ENCODE measurements at regions not wholly inside any gene's neighbourhood (a gene's known extent, or its start where the extent isn't known, plus 50 kb on each side); places are given as distances from the start of the nearest gene placed in this dataset.

- Histone ChIP-seq H3K27me3 (no peaks in the 10 kb centered on the region), H3K4me3 (no peak overlapping the region), H3K36me3 (peaks cover 25% of the 10 kb centered on the region), H3K9me3 (no peaks in the 10 kb centered on the region), H3K4me1 (peaks cover 9% of the 10 kb centered on the region), H3K27ac (no peak overlapping the region)
- no peak for DNase-seq (ENCODE audit: low spot score in 2 of 2)
- TF ChIP-seq CTCF (IDR thresholded peaks at IDR 0.05) (no peak), EP300 (IDR thresholded peaks at IDR 0.05) (no peak), POLR2AphosphoS5 (IDR thresholded peaks at IDR 0.05) (no peak), POLR2A (IDR thresholded peaks at IDR 0.05) (no peak)
- WGBS = 91% methylated on average over 4 of the region's 4 CpGs
These were observed 53.3 kb upstream of the KCTD7 start for GRCh38 chr7:66575398-66575797.

GRCh38 chr7:66576646-66577045, 52.0 kb upstream of the KCTD7 start:
- 80% methylated on average over 7 of the region's 7 CpGs for WGBS
- no peak for TF ChIP-seq POLR2A (IDR thresholded peaks at IDR 0.05)
- TF ChIP-seq CTCF (IDR thresholded peaks at IDR 0.05) = no peak
- TF ChIP-seq EP300 (IDR thresholded peaks at IDR 0.05) = no peak
- no peak for TF ChIP-seq POLR2AphosphoS5 (IDR thresholded peaks at IDR 0.05)
- DNase-seq (ENCODE audit: low spot score in 2 of 2) = no peak
- Histone ChIP-seq H3K27me3 (no peaks in the 10 kb centered on the region), H3K36me3 (peaks cover 24% of the 10 kb centered on the region), H3K4me3 (no peak overlapping the region), H3K27ac (no peak overlapping the region), H3K4me1 (peaks cover 13% of the 10 kb centered on the region), H3K9me3 (no peaks in the 10 kb centered on the region)

Data from suprapubic skin (tissue), 4 donors.